ENCODE measurements at regions not wholly inside any gene's neighbourhood (a gene's known extent, or its start where the extent isn't known, plus 50 kb on each side); places are given as distances from the start of the nearest gene placed in this dataset.

GRCh38 chr6:150299873-150300485 lies 68.8 kb upstream of the IYD start:
- CTCF ChIA-PET: interaction anchor here (1.0 kb wide), 1 partner anchor 219 kb away, joined by 4 read pairs; no protein-coding TSS in a partner anchor
- DNase-seq (ENCODE audit: low spot score) (no peak), ATAC-seq (no peak)

GRCh38 chr6:150301846-150302519 lies 66.8 kb upstream of the IYD start:
- Mint-ChIP-seq H3K4me3 (no peak overlapping the region), H3K27ac (no peak overlapping the region), H3K4me1 (no peaks in the 10 kb centered on the region), H3K9me3 (peaks cover 17% of the 10 kb centered on the region), H3K27me3 (ENCODE audit: low read depth) (peaks cover 4% of the 10 kb centered on the region; the same call in 1 of the 2 replicates), H3K36me3 (peaks cover 12% of the 10 kb centered on the region)
- DNase-seq (ENCODE audit: low spot score) (no peak), ATAC-seq (no peak)
- POLR2A ChIA-PET: no interaction called here
- CTCF ChIA-PET: no interaction called here
- TF ChIP-seq E2F5 (CRISPR knock-in tag; IDR thresholded peaks at IDR 0.05): no peak
- no peak for TF ChIP-seq ATF6 (CRISPR knock-in tag; IDR thresholded peaks at IDR 0.05)
- no peak for TF ChIP-seq TP53 (CRISPR knock-in tag; IDR thresholded peaks at IDR 0.05)
- TF ChIP-seq TEAD1 (CRISPR knock-in tag; IDR thresholded peaks at IDR 0.05): no peak
- TF ChIP-seq ZNF425 (CRISPR knock-in tag; conservative IDR thresholded peaks at IDR 0.05): no peak
- no peak for TF ChIP-seq NFE2L1 (CRISPR knock-in tag; IDR thresholded peaks at IDR 0.05)
- no peak for TF ChIP-seq MAX (CRISPR knock-in tag; IDR thresholded peaks at IDR 0.05)
- TF ChIP-seq KAT7 (CRISPR knock-in tag; IDR thresholded peaks at IDR 0.05; ENCODE audit: borderline replicate concordance): no peak

More at GRCh38 chr6:150299873-150300485, 68.8 kb upstream of the IYD start:
- POLR2A ChIA-PET: no interaction called here
- Mint-ChIP-seq H3K9me3 (peaks cover 27% of the 10 kb centered on the region), H3K4me3 (no peak overlapping the region), H3K4me1 (no peaks in the 10 kb centered on the region), H3K27me3 (ENCODE audit: low read depth) (no peaks in the 10 kb centered on the region; the same call in 1 of the 2 replicates), H3K36me3 (peaks cover 19% of the 10 kb centered on the region), H3K27ac (no peak overlapping the region)
- TF ChIP-seq HMGA2 (CRISPR knock-in tag; IDR thresholded peaks at IDR 0.05) (no peak), SOX15 (CRISPR knock-in tag; IDR thresholded peaks at IDR 0.05) (no peak), ZNF121 (CRISPR knock-in tag; IDR thresholded peaks at IDR 0.05) (no peak), FOXP4 (CRISPR knock-in tag; IDR thresholded peaks at IDR 0.05) (no peak), CREB1 (CRISPR knock-in tag; IDR thresholded peaks at IDR 0.05) (no peak), KAT7 (CRISPR knock-in tag; IDR thresholded peaks at IDR 0.05; ENCODE audit: borderline replicate concordance) (no peak), ZNF138 (CRISPR knock-in tag; conservative IDR thresholded peaks at IDR 0.05) (no peak), TEAD1 (CRISPR knock-in tag; IDR thresholded peaks at IDR 0.05) (no peak), MYBL2 (CRISPR knock-in tag; IDR thresholded peaks at IDR 0.05) (no peak), ZNF671 (CRISPR knock-in tag; IDR thresholded peaks at IDR 0.05) (no peak), ZSCAN18 (CRISPR knock-in tag; IDR thresholded peaks at IDR 0.05) (no peak), FOXP1 (CRISPR knock-in tag; IDR thresholded peaks at IDR 0.05; ENCODE audit: borderline replicate concordance) (no peak), OVOL2 (CRISPR knock-in tag; IDR thresholded peaks at IDR 0.05; ENCODE audit: borderline replicate concordance) (no peak), HMGXB4 (CRISPR knock-in tag; IDR thresholded peaks at IDR 0.05) (no peak), FOXJ3 (CRISPR knock-in tag; IDR thresholded peaks at IDR 0.05; ENCODE audit: borderline replicate concordance) (no peak), ZNF416 (CRISPR knock-in tag; IDR thresholded peaks at IDR 0.05) (no peak), ZNF232 (CRISPR knock-in tag; IDR thresholded peaks at IDR 0.05) (no peak), ZNF423 (CRISPR knock-in tag; IDR thresholded peaks at IDR 0.05) (no peak)
